ENCODE measurements at regions not wholly inside any gene's neighbourhood (a gene's known extent, or its start where the extent isn't known, plus 50 kb on each side); places are given as distances from the start of the nearest gene placed in this dataset.
"Not testable (repeated sequence)": the region's sequence is repeated elsewhere in the genome, so short reads cannot be mapped to it uniquely, and the experiment has no call there.

DNA sequence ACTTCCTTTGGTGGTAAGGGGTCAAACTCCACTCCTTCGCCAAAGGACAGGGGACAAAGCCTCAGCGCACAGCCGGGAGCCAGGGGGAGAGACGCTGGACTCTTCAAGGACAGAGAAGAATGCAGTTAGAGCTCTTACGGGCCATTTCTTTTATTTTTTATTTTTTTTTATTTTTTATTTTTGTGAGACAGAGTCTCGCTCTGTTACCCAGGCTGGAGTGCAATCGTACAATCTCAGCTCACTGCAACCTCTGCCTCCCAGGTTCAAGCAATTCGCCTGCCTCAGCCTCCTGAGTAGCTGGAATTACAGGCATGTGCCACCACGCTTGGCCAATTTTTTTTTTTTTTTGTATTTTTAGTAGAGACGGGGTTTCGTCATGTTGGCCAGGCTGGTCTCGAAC lies 93.2 kb upstream of the RPH3AL start, which contains the start of gene RFLNB:
RFLNB (minus strand) TSS at position 101 of the 400 bp plus-strand sequence.
- DNase-seq (ENCODE audit: low read depth) = not testable (repeated sequence)

- no peak for DNase-seq (ENCODE audit: low read depth)
Observed at GRCh38 chr17:444879-445454, 92.4 kb upstream of the RPH3AL start.

GRCh38 chr17:443109-443508 lies 90.5 kb upstream of the RPH3AL start:
- no peak for DNase-seq (ENCODE audit: low read depth)

- no peak for DNase-seq (ENCODE audit: low read depth)
Observed at GRCh38 chr17:441155-441950, 88.7 kb upstream of the RPH3AL start.

DNA sequence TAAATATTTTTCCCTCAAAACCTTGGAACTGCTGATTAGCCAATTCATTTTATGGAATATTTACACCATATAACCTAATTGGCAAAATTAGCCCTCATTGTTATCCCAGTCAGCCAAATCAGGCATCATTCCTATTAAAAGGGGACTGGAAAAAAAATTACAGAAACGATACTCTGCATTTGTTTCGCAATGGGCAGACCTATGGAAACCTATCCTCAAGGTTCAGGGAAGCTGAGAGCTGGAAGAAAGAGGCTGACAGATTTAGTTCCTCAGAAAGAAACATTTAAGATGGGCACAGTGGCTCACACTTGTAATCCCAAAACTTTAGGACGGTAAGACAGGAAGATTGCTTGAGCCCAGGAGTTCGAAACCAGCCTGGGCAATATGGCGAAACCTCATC lies 85.6 kb upstream of the RPH3AL start:
- no peak for DNase-seq (ENCODE audit: low read depth)

DNA sequence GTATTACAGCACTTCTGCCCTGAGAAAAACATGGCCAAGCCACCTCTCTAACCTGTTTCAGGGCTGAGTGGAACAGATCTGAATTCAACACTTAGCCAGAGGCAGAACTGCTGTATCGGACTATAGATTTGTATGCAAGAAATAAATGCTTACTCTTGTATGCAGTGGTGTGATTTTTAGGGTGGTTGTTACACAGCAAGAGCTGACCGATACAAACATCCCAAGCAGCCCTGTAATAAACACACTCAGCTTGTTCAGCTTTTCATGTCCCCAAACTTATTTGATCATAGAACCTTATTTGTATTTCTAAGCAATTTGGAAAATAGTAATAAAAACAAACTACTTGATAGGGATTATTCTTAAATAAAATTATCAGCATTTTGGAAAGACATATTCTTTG lies 84.9 kb upstream of the RPH3AL start:
- DNase-seq (ENCODE audit: low read depth) = no peak

- DNase-seq (ENCODE audit: low read depth) = no peak
Observed at GRCh38 chr17:436571-436970, 84.0 kb upstream of the RPH3AL start.

DNA sequence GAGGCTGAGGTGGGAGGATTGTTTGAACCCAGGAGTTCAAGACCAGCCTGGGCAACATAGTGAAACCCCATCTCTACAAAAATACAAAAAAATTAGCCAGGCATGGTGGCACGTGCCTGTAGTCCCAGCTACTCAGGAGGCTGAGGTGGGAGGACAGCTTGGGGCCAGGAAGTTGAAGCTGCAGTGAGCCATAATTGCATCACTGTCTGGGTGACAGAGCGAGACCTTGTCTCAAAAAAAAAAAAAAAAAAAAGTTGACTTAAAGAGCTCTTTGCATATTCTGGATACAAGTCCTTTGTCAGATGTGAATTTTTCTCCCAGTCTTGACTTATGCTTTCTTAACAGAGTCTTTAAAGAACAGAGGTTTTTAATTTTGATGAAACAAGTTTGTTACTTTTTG lies 79.9 kb upstream of the RPH3AL start:
- DNase-seq (ENCODE audit: low read depth) = not testable (repeated sequence)

GRCh38 chr17:431494-431893 lies 78.9 kb upstream of the RPH3AL start:
- no peak for DNase-seq (ENCODE audit: low read depth)

GRCh38 chr17:429589-429988 lies 77.0 kb upstream of the RPH3AL start:
- no peak for DNase-seq (ENCODE audit: low read depth)

DNA sequence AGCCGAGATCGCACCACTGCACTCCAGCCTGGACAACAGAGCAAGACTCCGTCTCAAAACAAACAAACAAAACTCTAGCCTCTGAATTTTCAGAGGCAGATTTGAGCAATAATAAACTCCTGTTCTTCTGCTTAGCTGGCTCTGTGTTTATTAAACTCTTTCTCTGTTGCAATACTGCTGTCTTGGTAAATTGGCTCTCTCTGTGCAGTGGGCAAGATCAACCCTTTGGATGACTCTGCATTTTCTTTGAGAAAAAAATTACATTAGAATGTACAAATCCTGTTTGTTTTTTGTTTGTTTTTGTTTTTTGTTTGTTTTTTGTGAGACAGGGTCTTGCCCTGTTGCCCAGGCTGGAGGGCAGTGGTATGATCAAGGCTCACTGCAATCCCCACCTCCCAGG lies 75.8 kb upstream of the RPH3AL start:
- no peak for DNase-seq (ENCODE audit: low read depth)

- DNase-seq (ENCODE audit: low read depth) = no peak
Observed at GRCh38 chr17:427891-428290, 75.3 kb upstream of the RPH3AL start.

DNA sequence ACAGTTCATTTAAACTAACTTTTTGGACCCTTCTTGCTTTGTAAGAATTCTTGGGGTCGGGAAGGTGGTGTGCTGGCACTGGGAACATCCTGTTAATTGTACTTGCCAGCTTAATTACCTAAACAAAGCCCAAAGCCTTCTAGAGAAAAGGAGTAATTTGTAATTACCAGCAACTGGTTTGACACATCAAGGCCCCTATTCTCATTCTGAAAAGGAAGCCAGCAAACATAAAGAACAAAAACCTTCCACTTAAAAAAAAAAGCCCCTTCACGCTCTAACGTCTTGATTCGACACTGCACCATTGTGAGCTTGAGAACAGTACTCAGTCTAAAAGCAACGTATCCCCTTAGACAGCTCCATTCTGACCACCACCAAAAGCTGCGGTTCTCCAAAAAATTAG lies 74.7 kb upstream of the RPH3AL start:
- no peak for DNase-seq (ENCODE audit: low read depth)

DNA sequence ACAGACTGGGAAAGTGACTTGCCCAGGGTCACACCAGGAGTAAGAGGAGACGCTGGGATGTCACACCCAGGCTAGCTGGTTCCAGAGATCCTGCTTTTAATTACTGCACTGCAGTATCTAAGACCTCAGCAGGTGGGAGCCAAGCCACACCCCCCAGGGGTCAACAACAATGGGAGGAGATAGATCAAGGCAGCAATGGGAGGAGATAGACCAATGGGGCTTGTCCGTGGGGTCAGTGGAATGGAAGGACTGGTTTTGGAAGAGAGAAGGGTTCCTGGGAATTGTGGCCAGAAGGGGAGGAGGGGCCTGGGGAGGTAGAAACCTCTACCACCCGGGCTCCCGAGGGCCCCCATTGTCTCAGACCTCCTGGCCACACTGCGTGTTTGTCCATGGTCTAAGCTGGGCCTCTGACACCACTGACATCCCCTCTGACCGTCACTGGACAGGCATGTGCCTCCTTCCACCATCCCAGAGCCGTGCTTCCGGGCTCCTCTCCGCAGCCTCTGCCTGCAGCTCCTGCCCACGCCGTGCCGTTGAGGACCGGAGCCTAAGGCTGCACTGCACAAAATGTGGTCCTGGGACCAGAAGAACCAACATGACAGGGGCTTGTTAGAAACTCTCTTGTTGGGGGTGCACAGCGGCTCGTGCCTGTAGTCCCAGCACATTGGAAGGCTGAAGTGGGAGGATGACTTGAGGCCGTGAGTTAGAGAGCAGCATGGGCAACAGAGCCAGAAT lies 69.8 kb upstream of the RPH3AL start:
- no peak for DNase-seq (ENCODE audit: low read depth)

GRCh38 chr17:420479-421175 lies 68.0 kb upstream of the RPH3AL start:
- no peak for DNase-seq (ENCODE audit: low read depth)

GRCh38 chr17:419073-419735 lies 66.6 kb upstream of the RPH3AL start:
- no peak for DNase-seq (ENCODE audit: low read depth)

GRCh38 chr17:418421-418751 lies 65.8 kb upstream of the RPH3AL start:
- no peak for DNase-seq (ENCODE audit: low read depth)

GRCh38 chr17:417691-418420 lies 65.2 kb upstream of the RPH3AL start:
- no peak for DNase-seq (ENCODE audit: low read depth)

GRCh38 chr17:416293-417206 lies 63.9 kb upstream of the RPH3AL start:
- peak; percentile 35 for DNase-seq (ENCODE audit: low read depth)

- no peak for DNase-seq (ENCODE audit: low read depth)
Observed at GRCh38 chr17:413706-414380, 61.2 kb upstream of the RPH3AL start.
